IPS-NIHi11 (cell line): ENCODE measurements at regions not wholly inside any gene's neighbourhood (a gene's known extent, or its start where the extent isn't known, plus 50 kb on each side); places are given as distances from the start of the nearest gene placed in this dataset.

Source experiments
- DNase-seq: peaks from one replicate; pipeline ENCODE4 v3.0.0; 2012; ENCODE audit warnings: mixed read lengths, low spot score

DNA sequence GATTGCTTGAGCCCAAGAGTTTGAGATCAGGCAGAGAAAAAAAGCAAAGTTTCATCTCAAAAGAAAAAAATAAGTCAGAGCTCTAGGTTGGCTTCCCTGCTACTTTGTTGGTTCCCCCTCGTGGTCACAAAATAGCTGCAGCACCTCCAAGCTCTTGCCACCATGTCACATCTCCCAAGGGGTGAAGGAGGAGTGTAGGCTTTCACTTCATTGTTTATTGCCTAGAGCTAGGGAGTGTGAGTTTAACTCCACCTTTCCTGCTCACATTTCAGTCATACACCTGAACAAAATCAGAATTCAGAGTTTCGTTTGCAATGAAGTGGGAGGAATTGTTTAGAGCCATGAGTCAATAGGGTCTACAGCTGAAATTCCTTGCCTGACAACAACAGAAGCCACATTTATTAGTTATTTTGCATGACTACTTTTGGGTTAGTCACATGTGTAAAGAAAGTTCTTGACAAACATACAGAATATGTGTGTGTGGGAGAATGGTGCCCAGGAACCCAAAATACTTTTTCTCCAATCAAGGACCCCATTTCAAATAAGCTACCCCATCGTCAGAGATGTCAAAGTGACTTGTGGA is 56.2 kb upstream of the UFL1 start:
- no peak for DNase-seq

DNA sequence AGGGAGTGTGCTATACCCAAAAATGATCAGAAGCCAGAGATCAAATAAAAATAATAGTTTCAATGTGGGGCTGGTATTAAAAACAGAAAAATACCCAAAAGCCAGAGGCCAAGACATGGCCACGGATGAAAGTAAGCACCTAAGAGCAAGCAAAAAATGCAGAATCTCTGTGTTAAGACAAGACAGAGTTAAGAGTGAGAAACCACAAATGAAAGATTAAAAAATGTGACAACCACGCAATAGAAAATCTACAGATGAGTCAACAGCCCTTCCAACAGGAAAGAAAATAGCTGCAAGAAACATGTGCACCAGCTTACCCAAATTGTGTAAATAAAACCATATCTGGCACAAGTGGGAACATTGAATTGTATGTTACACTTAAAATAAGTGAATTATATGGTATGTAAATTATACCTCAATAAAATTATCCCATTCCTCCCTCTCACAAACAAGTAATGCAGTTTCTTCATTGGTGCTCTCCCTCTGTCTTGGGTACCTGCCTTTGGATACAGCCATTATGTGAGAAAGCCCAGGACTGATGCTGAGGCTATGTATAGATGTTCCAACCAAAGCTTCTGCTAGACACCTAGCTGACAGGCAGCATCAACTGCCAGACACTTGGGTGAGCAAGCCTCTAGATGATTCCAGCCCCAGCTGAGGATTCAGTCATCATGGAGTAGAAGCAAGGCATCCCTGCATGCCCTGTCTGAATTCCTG is 55.3 kb upstream of the UFL1 start:
- DNase-seq, result no peak

DNA sequence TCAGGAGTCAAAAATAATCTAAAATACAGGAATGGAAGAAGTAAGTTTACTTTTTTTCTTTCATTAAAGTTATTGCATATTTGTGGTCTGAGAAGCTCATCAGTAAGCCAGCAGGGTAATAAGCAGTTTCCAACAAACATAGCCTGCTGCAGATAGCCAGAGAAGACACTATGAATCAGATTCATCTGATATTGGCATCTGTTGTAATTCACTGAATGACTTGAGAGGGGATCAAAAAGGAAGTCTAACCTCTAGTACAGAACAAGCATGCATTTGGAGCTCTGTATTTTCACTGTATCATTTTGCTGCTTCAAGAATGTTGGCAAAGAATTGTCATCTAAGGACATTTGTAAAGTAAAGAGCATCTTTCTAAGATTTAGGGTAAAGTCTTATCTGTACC is 53.8 kb upstream of the UFL1 start:
- no peak for DNase-seq

DNA sequence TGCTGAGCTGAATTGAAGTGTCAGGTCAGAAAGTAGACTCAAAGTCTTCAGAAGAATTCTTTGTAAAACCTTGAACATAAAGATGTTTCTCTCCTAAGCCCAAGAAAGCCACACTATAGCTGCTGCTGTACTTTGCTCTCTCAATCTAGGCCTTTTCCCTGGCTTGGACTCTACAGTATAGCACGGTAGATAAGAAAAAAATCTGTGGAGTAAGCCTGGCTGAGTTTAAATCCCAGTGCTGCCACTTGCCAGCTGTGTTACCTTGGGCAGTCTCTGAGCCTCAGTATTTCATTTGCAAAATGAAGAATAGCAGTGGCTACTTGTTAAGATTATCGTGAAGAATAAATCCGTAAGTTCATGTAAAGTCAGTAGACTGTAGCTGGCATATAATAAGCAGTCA is 53.3 kb upstream of the UFL1 start:
- DNase-seq, result no peak

DNA sequence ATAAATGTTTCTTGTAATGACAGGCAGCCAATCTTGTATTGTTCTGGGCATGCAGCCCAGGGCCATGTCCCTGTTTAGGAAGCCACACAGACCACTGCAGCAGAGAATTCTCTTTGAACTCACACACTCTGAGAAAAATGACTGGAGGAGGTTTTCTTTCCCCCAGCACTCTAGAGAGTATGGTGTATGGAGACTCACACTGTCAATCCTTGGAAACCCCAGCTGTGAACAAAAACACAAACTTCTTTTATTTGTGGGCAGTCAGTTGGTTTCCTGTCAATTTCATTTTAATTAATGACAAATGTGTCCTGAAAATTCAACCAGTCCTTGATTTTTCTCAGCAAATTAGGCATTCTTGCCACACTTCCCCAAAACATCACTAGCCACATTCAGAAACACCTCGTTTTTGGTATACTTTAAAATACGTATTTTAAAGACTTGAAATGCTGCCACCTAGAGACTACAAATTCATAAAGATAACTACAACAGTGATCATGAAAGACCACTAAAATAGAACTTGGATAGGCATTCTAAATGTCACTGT is 52.9 kb upstream of the UFL1 start:
- no peak for DNase-seq

DNA sequence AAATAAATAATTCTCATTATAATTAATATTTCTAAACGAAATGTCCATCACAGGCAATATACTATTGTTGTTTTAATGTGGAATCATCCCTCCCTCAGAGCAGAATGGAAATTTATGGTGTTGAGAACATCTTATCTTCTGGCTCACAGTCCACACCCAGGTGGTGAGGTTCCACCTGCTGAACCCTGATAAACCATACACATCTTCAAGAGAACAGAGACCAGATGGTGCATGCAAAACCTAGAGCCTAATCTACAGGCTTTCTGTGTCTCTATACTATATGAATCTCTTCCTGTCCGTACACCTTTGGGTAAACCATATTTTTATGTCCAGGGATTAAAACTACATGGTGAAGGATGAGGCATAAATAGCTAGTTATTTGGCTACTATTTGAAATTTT is 52.3 kb upstream of the UFL1 start:
- DNase-seq, result no peak

DNA sequence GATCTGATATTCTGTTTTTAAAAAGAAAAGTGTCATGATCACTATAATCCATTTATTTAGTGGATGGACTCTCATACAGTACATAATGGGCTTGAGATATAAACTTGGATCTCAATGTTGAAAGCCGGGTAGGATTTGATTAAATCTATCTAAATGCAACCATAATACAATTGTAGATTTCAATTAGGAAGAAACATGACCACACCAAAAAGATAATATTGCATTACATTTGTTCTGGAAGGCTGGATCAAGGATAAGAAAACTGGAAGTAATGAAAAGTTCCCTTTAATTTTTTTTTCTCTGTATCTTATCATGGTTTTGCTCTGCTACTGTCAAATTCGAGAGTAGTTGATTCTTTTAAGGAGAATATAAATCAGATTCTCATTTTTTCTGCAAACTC is 51.3 kb upstream of the UFL1 start:
- no peak for DNase-seq
